Mucosa of rectum (tissue), 2 donors: ENCODE measurements at regions not wholly inside any gene's neighbourhood (a gene's known extent, or its start where the extent isn't known, plus 50 kb on each side); places are given as distances from the start of the nearest gene placed in this dataset.
"Not testable (repeated sequence)": the region's sequence is repeated elsewhere in the genome, so short reads cannot be mapped to it uniquely, and the experiment has no call there.

ENCODE experiments used
- H3K27ac ChIP-seq, 2 donors: one replicate each; pipeline ENCODE4 v1.7.0; 2013; ENCODE audit warnings: inconsistent platforms in 2 of 2, low read depth in 2 of 2, low read length in 2 of 2
- H3K27me3 ChIP-seq, 2 donors: one replicate each; pipeline ENCODE4 v1.7.0; 2013; ENCODE audit warnings: low read length in 2 of 2; ENCODE audit not compliant: control insufficient read depth in 2 of 2, insufficient read depth in 2 of 2
- H3K36me3 ChIP-seq, 2 donors: one replicate each; pipeline ENCODE4 v1.7.0; 2013; ENCODE audit warnings: low read length in 2 of 2; ENCODE audit not compliant: control insufficient read depth in 2 of 2, insufficient read depth in 2 of 2
- H3K4me1 ChIP-seq, 2 donors: one replicate each; pipeline ENCODE4 v1.7.0; 2013; ENCODE audit warnings: low read length in 2 of 2, mild to moderate bottlenecking in 1 of 2; ENCODE audit not compliant: control insufficient read depth in 2 of 2, insufficient read depth in 2 of 2
- H3K4me3 ChIP-seq, 2 donors: one replicate each; pipeline ENCODE4 v1.7.0; 2013; ENCODE audit warnings: low read length in 2 of 2
- H3K9ac ChIP-seq, 2 donors: one replicate each; pipeline ENCODE4 v1.7.0; 2013; ENCODE audit warnings: low read length in 2 of 2, low read depth in 1 of 2, mild to moderate bottlenecking in 1 of 2
- H3K9me3 ChIP-seq, 2 donors: one replicate each; pipeline ENCODE4 v1.7.0; 2013; ENCODE audit warnings: low read length in 2 of 2; ENCODE audit not compliant: control insufficient read depth in 2 of 2
- donor health status: healthy.
- donor health status: Normal muscosa, but diverticular disease.

DNA sequence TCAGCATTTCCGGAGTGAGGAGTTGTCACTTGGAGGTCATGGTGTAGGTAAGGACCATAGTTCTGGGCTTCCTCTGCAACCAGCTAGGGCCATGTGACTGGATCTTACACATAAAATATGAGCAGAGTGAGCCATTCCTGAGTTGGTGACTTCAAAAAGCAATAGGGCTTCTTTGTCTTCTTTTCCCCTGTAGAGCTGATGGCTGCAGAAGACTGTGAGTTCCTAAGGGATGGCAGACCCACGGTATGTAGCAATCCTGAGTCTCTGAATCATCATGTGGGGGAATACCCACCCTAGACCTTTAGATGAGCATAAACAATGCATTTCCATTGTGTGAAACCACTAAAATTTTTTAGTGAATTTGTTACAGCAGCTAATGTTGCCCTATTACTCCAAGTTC lies 151.1 kb upstream of the TBX3 start:
- H3K9ac ChIP-seq: no peak overlapping the region
- H3K4me3 ChIP-seq: no peak overlapping the region
- no peak overlapping the region for H3K27ac ChIP-seq
- H3K36me3 ChIP-seq: no peaks in the 10 kb centered on the region
- H3K9me3 ChIP-seq: no peaks in the 10 kb centered on the region
- no peaks in the 10 kb centered on the region for H3K27me3 ChIP-seq
- H3K4me1 ChIP-seq: no peaks in the 10 kb centered on the region

DNA sequence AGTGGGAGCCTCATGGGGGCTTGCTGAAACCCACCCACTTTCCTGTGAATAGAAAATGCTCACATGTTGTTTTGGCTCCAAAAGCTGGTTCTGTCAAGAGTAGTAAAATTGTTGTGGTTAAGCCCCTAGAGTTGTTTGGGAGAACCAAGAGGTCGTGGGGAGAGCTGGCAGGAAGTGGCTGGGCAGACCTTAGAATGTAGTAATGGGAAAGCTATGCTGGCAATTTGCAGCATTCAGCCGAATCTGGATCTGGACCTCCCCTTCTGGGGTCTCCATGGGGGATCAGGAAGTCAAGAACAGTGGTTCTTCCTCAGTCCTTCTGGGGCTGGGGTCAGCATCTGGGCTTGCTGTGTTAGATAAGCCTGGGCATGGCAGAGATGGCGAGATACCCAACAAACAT lies 150.6 kb upstream of the TBX3 start:
- Histone ChIP-seq H3K4me3 (no peak overlapping the region), H3K4me1 (no peaks in the 10 kb centered on the region), H3K27me3 (no peaks in the 10 kb centered on the region), H3K36me3 (no peaks in the 10 kb centered on the region), H3K27ac (no peak overlapping the region), H3K9ac (no peak overlapping the region), H3K9me3 (no peaks in the 10 kb centered on the region)

DNA sequence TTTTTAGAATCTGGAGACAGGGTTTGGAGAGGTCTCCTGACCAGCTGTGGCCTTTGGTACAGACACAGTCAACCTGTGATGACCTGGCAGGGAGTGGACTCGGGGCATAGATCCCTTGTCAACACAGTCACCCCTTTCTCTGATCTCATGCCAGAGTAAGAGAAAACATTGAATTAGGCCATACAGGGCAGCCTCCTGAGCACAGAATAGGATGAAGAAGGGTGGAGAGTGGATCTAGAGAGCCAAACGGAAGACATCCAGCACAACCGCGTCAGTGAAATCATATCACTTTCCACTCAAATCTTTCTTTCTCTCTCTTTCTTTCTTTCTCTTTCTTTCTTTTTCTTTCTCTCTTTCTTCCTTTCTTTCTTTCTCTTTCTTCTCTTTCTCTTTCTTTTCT lies 145.9 kb upstream of the TBX3 start:
- Histone ChIP-seq H3K9me3 (no peaks in the 10 kb centered on the region), H3K4me3 (no peak overlapping the region), H3K27me3 (no peaks in the 10 kb centered on the region), H3K36me3 (no peaks in the 10 kb centered on the region), H3K9ac (no peak overlapping the region), H3K27ac (no peak overlapping the region), H3K4me1 (no peaks in the 10 kb centered on the region)

DNA sequence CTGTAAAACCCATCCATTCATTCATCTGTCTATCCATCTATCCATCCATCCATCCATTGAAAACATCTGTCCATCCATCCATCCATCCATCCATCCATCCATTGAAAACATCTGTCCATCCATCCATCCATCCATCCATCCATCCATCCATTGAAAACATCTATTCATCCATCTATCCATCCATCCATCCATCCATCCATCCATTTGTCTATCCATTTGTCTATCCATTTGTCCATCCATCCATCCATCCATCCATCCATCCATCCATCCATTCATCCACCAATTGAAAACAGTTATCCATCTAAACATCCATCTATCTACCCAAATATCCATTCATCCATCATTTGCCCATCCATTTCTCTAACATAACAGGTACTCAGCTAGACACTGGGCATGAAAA lies 145.3 kb upstream of the TBX3 start:
- H3K27me3 ChIP-seq, H3K4me1 ChIP-seq, H3K36me3 ChIP-seq, H3K9me3 ChIP-seq, H3K9ac ChIP-seq, H3K4me3 ChIP-seq, H3K27ac ChIP-seq: not testable (repeated sequence)

DNA sequence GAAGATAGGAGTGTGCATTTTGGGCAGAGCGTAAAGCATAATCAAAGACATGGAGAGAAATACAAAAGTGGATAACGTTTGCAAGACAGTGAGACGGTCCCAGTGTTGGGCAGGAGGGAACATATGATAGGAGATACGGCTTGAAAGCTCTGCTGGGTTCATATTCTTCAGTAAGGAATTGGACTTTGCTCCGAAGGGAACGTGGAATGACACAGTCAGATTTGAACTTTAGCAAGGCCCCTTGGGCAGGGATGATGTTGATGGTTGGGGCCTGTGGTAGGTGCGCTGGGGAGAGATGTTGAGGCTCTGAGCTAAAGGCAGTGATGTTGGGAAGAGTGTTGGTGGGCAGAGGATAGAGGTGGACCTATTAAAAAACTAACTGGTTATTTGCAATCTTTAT lies 143.5 kb upstream of the TBX3 start:
- Histone ChIP-seq H3K9ac (no peak overlapping the region), H3K9me3 (no peaks in the 10 kb centered on the region), H3K27me3 (no peaks in the 10 kb centered on the region), H3K4me3 (no peak overlapping the region), H3K27ac (no peak overlapping the region), H3K4me1 (no peaks in the 10 kb centered on the region), H3K36me3 (no peaks in the 10 kb centered on the region)

DNA sequence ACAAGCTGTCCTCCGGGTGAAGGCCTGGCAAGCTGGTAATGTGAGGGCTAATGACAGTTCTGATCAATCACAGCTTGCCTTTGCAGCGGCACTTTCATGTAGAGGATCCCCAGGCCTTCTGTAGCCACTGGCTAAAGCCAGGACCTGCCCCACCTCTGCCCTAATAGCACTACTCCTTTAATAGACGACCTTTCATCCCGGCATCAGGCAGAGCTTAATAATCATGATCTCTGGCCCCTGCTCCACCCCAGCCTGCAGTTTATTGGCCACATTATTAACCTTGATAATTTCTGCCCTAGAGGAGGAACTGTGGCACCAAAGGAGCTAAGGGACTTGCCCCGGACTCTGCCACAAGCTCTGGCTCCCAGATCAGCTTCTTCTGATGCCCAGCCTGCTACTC lies 142.3 kb upstream of the TBX3 start:
- H3K36me3 ChIP-seq: no peaks in the 10 kb centered on the region
- no peaks in the 10 kb centered on the region for H3K4me1 ChIP-seq
- no peak overlapping the region for H3K9ac ChIP-seq
- no peaks in the 10 kb centered on the region for H3K27me3 ChIP-seq
- no peak overlapping the region for H3K27ac ChIP-seq
- H3K4me3 ChIP-seq: no peak overlapping the region
- H3K9me3 ChIP-seq: no peaks in the 10 kb centered on the region

DNA sequence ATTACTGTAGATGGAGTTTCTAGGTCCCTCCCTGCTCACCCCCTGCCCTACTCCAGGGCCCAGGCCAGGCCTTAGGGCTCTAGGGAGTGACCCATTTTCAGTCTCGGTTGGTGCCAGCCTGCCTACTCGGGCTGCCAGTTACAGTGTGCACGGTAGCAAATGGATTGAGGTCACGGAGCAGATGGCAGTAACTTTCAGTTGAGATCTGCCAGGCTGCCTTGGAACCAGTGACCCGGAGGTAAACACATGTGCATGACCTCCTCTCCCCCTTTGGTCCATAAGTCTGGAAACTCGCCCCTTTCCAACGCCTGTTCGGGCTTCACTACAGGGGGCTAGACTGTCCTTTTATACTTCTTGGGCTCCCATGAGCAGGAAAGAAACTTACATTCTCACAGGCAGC lies 139.7 kb upstream of the TBX3 start:
- peaks cover 0 to 3% of the 10 kb centered on the region in 2 donors for H3K4me1 ChIP-seq
- H3K9me3 ChIP-seq: no peaks in the 10 kb centered on the region
- H3K9ac ChIP-seq: no peak overlapping the region
- H3K4me3 ChIP-seq: no peak overlapping the region
- H3K27me3 ChIP-seq: no peaks in the 10 kb centered on the region
- H3K27ac ChIP-seq: no peak overlapping the region
- H3K36me3 ChIP-seq: no peaks in the 10 kb centered on the region

DNA sequence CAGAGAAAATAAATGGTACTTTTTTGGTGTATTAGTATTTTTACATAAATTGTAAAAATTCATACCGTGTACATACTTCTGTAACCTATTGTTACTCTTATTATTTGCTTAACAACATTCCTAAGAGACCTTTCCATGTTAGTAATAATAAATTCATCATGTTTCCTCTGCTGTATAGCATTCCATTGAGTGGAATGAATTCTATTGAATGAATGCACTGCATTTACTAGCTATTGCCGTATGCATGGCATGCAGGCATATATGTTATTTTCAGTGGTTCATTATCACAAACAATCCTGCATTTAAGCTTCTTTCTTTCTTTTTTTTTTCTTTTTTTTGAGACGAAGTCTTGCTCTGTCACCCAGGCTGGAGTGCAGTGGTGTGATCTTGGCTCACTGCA lies 137.6 kb upstream of the TBX3 start:
- Histone ChIP-seq H3K4me3 (no peak overlapping the region), H3K4me1 (peaks cover 0 to 3% of the 10 kb centered on the region in 2 donors), H3K9ac (no peak overlapping the region), H3K27me3 (no peaks in the 10 kb centered on the region), H3K9me3 (no peaks in the 10 kb centered on the region), H3K27ac (no peak overlapping the region), H3K36me3 (no peaks in the 10 kb centered on the region)

DNA sequence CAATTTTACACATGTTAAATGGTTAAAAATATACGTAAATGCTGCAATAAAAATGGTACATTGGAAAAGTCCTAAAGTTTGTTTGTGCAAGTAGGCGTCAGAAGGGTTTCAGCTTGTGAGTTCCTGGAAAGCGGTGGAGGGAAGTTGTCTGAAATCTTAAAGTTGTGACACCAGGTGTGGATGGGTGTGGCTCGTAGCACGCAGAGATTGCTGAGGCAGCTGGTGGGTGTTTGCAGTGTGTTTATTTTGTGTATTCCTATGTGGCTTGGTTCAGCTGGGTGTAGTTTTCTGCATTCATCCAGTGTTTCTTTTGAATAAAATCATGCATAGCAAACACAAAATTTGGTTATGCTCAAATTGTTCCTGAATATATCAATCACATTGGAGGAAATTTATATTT lies 136.8 kb upstream of the TBX3 start:
- H3K9me3 ChIP-seq: no peaks in the 10 kb centered on the region
- H3K4me3 ChIP-seq: no peak overlapping the region
- no peak overlapping the region for H3K27ac ChIP-seq
- peaks cover 0 to 3% of the 10 kb centered on the region in 2 donors for H3K4me1 ChIP-seq
- H3K36me3 ChIP-seq: no peaks in the 10 kb centered on the region
- H3K9ac ChIP-seq: no peak overlapping the region
- no peaks in the 10 kb centered on the region for H3K27me3 ChIP-seq

DNA sequence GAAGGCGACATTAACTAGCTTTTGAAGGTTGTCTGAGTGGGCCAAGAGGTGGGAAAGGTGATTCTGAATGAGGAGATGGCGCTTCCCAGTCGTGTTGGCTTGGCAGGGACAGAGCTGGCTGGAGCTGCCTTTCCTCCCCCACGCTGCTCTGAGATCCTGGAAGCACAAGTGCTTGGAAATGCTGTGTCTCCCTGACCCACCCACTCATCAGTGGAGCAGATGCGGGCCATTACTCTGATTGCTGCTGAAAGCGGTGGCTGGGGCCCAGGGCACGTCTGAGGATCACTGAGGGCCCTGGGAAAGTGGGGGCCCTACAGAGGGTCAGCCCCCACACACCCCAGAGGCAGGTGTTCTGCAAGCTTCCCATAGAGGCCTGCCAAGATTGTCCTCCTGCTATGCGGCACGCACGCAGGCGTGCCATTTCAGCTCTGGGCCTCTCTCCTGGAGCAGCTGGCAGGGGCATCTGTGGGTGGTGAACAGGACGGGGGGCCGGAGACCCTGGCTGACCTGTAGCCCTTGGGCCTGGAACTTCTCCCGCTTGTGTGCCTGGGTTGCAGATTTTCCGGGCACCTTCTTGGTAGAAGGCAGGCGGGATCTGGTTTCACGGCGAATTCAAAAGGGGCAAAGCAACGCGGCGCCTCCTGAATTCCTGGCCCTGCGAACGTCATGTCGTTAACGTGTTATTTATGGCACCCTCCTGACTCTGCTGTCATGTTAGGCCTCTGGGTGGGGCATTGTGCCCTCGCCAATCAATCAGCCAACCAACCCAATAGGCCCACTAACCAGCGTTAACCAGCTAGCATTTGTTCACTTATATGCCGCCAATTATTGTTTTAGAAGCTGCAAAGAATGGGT lies 133.8 kb upstream of the TBX3 start:
- Histone ChIP-seq H3K4me1 (peaks cover 3% of the 10 kb centered on the region in 2 donors), H3K27me3 (peaks cover 0 to 3% of the 10 kb centered on the region in 2 donors), H3K36me3 (no peaks in the 10 kb centered on the region), H3K4me3 (no peak overlapping the region), H3K27ac (no peak overlapping the region), H3K9me3 (no peaks in the 10 kb centered on the region), H3K9ac (no peak overlapping the region)
